ENCODE measurements at regions not wholly inside any gene's neighbourhood (a gene's known extent, or its start where the extent isn't known, plus 50 kb on each side); places are given as distances from the start of the nearest gene placed in this dataset.
"Not testable (repeated sequence)": the region's sequence is repeated elsewhere in the genome, so short reads cannot be mapped to it uniquely, and the experiment has no call there.

DNA sequence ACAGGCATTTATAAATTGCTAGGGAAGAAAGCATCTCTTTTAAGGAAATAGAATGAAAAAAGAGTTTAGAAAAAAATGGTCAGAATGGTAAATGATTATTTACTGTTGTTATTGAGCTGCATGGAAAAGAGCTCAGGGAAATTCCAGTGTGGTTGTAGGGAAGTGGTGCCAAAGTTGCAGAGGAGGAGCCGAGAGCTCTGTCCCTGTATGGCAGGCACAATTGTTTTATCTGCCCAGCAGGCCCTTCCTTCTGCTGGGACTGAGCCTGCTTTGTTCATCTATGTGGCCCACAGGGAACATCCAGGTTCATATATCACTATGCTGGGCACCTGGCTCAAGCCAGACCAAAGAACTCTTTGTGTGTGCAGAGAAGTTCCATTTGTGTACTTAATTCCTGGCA is 80.8 kb upstream of the AGAP1 start:
- DNase-seq = no peak

DNA sequence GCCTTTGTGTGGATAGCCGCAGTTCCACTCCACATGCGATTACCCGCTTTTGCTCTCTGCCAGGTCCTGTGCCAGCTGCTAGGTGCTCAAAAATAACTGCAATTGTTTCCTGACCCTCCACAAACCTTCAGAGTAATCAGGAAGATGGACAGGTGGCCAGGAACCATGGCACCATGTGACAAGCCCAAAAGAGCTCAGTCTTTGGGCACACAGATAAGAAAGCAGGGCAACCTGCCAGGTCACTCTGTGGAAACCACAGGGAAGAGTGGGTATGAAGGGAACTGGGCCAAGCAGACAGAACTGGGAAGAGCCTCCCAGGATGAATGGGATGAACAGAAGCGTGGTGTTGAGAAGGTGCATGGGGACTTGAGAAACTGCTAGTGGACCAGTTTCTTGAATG is 79.4 kb upstream of the AGAP1 start:
- DNase-seq = peak; percentile 27 to 47

DNA sequence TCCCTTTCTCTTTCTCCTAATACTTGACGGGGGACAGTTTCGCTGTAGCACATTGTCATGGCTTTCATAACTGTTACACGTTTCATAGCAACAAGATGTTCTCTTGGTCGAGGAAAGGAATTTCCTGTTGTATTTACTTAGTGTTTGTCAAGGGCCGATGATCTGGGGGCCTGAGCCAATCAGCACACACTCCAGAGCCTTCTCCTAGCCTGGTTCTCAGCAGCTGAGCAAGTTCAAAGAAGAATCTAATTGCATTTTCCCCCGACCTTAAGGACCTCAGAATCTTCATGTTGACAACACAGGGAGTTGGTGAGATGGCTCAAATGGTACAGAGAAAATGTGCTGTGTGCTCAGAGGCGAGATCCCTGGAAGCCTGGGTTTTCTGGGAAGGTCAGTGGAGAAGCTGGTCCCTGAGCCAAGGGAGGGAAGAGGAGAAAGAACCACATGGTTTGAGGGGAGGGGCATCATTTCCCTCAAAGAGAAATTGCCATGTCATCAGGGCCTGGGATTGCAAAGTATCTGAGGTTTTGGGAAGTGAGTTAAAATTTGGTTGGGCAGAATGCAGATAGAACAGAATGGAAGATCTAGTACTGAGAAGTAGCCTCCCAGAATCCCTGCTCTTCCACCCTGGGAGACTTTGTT is 76.9 kb upstream of the AGAP1 start:
- no peak for DNase-seq

DNA sequence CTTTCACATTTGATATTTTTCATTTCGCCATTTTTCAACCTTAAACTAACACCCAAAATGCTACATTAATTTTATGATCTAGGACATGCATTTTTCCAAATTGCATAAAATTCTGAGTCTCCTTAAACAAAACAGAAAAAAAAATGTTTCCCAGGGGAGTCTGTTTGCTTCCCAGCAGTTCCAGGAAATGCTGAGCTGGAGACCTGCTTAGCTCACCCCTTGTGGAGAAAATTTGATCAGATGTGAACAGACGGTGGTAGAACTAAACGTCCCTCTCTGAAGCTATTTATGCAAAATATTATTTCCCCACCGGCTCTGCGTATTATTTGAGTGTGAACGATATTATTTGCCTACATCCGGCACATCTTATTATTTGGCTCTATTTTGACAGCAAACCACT is 74.9 kb upstream of the AGAP1 start:
- no peak for DNase-seq

DNA sequence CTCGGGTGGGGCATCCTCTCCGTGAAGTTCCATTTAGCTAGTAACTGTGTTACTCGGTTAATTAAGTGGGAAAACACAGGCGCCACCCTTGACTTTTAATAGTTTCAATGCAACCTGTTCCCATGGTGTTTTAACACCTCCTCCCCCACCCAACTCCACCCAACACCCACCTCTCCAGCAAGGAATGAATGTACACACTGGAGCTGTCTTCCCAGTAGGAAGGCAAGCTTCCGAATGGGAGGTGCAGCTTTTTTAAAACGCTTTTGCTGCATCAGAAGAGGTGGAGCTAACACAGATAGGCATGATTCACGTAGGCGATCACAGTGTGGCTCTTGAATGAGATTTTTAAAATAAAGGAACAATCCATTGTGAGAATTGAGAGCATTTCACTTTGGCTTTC is 73.8 kb upstream of the AGAP1 start:
- DNase-seq = no peak

DNA sequence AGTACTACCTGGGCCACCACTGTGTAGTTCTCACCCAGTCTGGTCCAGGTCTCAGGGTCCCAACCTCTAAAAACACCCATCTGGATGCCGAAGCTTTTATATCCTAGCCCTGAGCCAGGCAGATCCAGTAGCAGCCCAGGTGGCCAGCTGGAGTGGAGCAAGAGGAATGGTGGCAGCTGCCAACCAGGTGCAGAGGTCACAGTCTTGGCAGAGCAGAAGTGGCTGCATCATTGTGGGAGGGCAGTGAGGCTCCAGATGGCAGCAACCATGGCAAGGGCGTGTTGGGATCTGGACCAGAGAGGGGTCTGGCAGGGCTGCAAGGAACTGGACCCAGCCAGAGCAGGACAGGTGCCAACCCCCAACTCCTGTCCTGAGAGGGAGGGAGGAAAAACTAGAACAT is 72.2 kb upstream of the AGAP1 start:
- DNase-seq = peak; percentile 4 to 52

DNA sequence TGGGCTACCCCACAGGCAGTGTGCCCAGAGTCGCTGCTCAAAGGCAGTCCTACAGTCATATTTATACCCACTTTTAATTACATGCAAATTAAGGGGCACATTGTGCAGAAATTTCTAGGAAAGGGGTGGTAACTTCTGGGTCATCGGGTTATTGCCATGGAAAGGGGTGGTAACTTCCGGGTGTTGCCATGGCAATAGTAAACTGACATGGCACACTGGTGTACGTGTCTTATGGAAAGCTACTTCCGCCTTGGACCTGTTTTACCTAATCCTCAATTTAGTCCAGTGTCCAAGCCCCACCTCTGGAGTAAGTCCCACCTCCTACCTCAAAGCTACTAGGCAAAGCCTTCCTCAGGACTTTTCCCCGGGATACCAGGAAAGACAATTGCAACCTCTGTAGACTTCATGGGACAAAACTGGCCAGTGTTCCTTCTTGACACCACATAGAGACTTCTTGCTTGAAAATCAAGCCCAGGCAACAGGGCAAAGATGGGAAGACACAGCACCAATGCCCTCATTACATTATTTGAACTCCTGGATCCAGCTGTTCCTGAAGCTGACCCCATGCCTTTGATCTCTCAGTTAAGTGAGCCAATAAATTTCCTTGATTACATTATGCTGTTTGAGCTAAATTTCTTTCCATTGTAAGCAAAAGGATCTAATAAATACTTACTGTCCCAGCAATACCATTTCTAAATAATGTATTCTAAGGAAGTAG is 63.3 kb upstream of the AGAP1 start:
- DNase-seq = no peak

DNA sequence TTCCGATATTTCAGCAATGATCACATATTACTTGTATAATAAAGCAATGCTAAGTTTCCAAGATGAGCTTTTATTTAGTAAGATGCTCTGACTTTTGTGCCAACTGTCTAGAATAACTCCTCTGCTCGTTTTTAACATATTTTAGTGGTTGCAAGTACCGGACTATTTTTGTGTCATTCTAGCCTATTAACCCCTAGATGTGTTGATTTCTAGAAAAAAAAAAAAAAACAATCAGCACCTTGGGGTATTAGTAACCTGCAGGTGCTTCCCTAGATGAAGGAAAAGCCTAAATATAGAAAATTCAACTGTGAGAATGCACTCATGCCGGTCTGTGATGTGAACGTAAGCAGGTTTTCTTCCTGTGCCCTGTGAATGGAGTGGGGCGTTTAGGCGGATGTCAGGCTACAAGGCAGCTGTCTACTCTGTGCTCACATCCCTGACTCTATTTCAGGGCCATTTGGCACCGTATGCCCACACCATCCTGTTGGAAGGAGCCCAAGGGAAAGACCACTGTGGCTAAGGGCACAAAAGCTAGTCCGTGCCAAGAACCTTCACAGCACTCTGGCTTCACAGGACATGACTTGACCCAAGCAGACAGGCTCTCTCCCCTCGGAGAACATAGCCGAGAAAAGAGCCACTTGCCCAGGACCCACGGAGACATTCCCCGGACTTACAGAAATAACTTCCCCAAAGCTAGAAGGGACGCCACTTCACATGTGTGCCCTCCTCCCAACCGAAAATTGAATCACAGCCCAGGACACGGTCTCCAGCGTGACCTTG is 60.9 kb upstream of the AGAP1 start:
- peak; percentile 28 to 30 for DNase-seq

DNA sequence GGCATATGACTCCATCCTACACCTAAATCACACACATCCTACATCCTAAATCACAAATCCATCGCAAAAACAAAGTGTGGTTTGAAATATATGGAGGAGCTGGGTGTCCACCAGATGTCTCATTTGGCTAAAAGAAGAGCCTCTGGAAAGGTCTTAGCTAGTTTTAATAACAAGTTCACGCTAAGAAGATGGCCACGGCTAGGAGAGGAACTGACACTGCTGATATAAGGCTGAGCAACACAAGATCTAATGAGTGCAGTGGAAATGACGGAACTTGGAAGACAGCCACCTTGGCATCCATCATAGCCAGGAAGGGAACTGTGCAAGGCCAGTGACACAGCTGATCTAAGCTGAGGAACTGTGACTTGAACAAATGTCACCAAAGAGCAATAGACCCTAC is 60.0 kb upstream of the AGAP1 start:
- DNase-seq = peak in 1 of 2 experiments; percentile 15

DNA sequence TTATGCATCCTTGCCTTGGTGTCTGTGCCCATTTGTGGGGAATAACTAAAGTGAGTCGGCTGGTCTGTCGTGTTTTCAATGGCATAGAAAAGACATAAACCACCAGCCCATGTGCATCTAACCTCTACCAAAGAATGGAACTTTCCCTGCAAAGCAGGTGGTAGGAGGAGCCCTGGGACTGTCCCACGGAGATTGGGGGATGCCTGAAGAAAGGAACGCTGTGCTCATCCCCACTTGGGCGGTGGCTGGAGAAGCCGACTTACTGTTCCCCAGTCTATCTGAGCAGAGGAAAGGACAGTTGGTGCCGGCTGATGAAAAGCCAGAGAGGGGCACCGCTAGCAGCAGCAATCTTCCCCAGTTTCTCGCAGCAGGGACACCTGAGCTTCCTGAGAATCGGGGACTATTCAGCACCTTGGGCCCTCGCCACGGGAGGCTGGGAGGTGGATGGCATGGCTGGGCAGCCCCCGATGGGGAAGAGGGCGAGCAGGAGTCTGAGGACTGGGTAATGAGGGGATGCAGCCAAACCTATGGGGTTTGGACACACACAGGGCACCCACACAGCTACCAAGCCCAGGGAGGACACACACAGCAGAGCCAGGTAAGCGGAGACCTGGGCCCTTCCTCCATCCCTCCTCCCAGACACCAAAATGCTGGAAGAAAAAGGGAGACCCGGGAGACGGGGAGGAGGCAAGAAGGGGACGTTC is 53.7 kb upstream of the AGAP1 start:
- DNase-seq = no peak

DNA sequence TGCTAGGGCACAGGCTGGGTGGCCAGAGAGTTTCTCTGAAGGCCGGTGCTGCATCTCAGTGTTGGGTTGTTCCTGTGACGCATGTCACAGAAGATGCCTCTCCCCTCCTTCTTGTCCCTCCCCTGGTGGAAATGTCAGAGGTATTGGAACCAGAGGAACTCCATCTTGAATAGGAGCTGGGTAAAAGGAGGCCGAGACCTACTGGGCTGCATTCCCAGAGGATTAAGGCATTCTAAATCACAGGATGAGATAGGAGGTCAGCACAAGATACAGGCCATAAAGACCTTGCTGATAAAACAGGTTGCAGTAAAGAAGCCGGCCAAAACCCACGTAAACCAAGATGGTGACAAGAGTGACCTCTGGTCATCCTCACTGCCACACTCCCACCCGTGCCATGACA is 50.3 kb upstream of the AGAP1 start:
- not testable (repeated sequence) for DNase-seq
